ENCODE measurements at regions not wholly inside any gene's neighbourhood (a gene's known extent, or its start where the extent isn't known, plus 50 kb on each side); places are given as distances from the start of the nearest gene placed in this dataset.

DNA sequence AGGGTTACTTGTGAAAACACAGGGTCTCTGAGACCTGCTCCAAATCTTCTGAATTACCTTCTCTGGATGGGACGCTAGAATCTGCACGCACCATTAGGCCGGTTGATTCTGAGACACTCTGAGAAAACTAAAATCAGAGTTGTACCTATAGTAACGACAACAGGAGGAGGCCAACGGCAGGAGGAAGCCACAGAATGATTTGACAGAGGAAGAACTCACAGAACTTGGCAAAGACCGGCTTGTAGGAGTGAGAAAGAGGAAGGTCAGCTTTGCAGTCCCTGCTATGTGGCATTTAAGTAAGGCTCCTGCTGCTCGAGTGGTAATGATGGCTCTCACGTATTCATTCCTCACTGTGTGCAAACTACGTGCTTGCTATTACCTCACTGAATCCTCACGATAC is 483.0 kb downstream of the TMEM114 start:
- POLR2A ChIA-PET: no interaction called here
- TF ChIP-seq, protein P1, sequence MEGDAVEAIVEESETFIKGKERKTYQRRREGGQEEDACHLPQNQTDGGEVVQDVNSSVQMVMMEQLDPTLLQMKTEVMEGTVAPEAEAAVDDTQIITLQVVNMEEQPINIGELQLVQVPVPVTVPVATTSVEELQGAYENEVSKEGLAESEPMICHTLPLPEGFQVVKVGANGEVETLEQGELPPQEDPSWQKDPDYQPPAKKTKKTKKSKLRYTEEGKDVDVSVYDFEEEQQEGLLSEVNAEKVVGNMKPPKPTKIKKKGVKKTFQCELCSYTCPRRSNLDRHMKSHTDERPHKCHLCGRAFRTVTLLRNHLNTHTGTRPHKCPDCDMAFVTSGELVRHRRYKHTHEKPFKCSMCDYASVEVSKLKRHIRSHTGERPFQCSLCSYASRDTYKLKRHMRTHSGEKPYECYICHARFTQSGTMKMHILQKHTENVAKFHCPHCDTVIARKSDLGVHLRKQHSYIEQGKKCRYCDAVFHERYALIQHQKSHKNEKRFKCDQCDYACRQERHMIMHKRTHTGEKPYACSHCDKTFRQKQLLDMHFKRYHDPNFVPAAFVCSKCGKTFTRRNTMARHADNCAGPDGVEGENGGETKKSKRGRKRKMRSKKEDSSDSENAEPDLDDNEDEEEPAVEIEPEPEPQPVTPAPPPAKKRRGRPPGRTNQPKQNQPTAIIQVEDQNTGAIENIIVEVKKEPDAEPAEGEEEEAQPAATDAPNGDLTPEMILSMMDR (IDR thresholded peaks at IDR 0.05; ENCODE audit: control extremely low read depth, extremely low read depth, low read depth, missing control alignments): no peak
- CTCF ChIA-PET: no interaction called here
- no peak for DNase-seq (ENCODE audit: extremely low spot score)

DNA sequence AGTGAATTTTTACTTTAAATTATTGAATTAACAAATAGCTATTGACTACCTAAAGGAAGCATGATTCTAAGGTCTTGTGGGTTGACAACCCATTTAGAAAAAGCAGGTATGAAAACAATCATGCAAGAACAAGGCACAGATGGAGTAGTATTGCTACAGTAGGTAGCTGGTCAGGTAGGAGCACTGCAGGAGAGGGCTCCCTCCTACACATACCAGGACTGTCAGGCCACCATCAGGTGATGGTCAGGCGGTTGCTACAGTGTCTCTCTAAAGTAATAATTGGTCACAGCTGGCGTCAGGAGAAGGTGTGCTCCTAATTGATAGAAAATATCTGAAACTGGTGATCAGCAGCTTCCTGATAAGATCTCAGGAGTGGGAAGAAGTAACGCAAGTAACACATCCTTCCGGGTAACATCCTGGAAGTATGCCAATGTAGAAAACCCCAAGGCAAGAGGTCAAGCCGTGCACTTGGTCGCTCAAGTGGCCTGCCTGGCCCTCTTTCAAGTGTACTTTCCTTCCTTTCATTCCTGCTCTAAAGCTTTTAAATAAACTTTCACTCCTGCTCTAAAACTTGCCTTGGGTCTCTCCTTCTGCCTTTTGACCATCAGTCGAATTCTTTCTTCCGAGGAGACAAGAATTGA is 486.5 kb downstream of the TMEM114 start:
- ChIA-PET POLR2A (no interaction called here), CTCF (interaction anchor here (0.7 kb wide), 1 partner anchor 14 kb away, joined by 3 read pairs; no protein-coding TSS in a partner anchor)
- TF ChIP-seq, protein P1 (IDR thresholded peaks at IDR 0.05; ENCODE audit: control extremely low read depth, extremely low read depth, low read depth, missing control alignments): no peak

GRCh38 chr16:8099586-8099985 is 490.7 kb downstream of the TMEM114 start:
- POLR2A ChIA-PET: no interaction called here
- TF ChIP-seq, protein P1 (IDR thresholded peaks at IDR 0.05; ENCODE audit: control extremely low read depth, extremely low read depth, low read depth, missing control alignments): no peak
- CTCF ChIA-PET: no interaction called here
- no peak for DNase-seq (ENCODE audit: extremely low spot score)

More for the DNA sequence above, 486.5 kb downstream of the TMEM114 start:
- no peak for DNase-seq (ENCODE audit: extremely low spot score)

- no peak for DNase-seq (ENCODE audit: extremely low spot score)
- TF ChIP-seq, protein P1 (IDR thresholded peaks at IDR 0.05; ENCODE audit: control extremely low read depth, extremely low read depth, low read depth, missing control alignments): no peak
- POLR2A ChIA-PET: no interaction called here
- CTCF ChIA-PET: no interaction called here
These were observed 491.3 kb downstream of the TMEM114 start for GRCh38 chr16:8098947-8099512.

- POLR2A ChIA-PET: no interaction called here
- TF ChIP-seq, protein P1 (IDR thresholded peaks at IDR 0.05; ENCODE audit: control extremely low read depth, extremely low read depth, low read depth, missing control alignments): no peak
- CTCF ChIA-PET: no interaction called here
- DNase-seq (ENCODE audit: extremely low spot score): no peak
These were observed 494.1 kb downstream of the TMEM114 start for GRCh38 chr16:8096211-8096610.

GRCh38 chr16:8094696-8095095 is 495.6 kb downstream of the TMEM114 start:
- TF ChIP-seq, protein P1 (IDR thresholded peaks at IDR 0.05; ENCODE audit: control extremely low read depth, extremely low read depth, low read depth, missing control alignments): no peak
- POLR2A ChIA-PET: no interaction called here
- CTCF ChIA-PET: no interaction called here

More at GRCh38 chr16:8094696-8095095, 495.6 kb downstream of the TMEM114 start:
- no peak for DNase-seq (ENCODE audit: extremely low spot score)
